Smooth muscle cell (in vitro differentiated cells): ENCODE measurements at regions not wholly inside any gene's neighbourhood (a gene's known extent, or its start where the extent isn't known, plus 50 kb on each side); places are given as distances from the start of the nearest gene placed in this dataset.

Experiments
- DNase-seq: peaks from one replicate; lab custom pipeline; 2025; ENCODE audit not compliant: unreplicated experiment; lab: John Stamatoyannopoulos, UW
- H2AFZ ChIP-seq: fragments of 200-600 bp; sonication (generic); 2 replicates; pipeline ENCODE4 v1.6.0; 2016; ENCODE audit warnings: antibody characterized with exemption, low read depth, mild to moderate bottlenecking
- H3F3A ChIP-seq: fragments of 200-600 bp; sonication (generic); 2 replicates; pipeline ENCODE4 v1.6.0; 2017; ENCODE audit warnings: antibody characterized with exemption, low read depth
- H3K27ac ChIP-seq: fragments of 200-600 bp; sonication (generic); 2 replicates; pipeline ENCODE4 v1.5.1; 2016; ENCODE audit warnings: low read depth, mild to moderate bottlenecking
- H3K27me3 ChIP-seq: fragments of 200-600 bp; sonication (generic); 2 replicates; pipeline ENCODE4 v1.6.1; 2016; ENCODE audit warnings: low read depth, mild to moderate bottlenecking
- H3K36me3 ChIP-seq: fragments of 200-600 bp; sonication (generic); 2 replicates; pipeline ENCODE4 v1.5.1; 2016; ENCODE audit warnings: low read depth
- H3K4me1 ChIP-seq: fragments of 200-600 bp; sonication (generic); 2 replicates; pipeline ENCODE4 v1.5.1; 2016; ENCODE audit warnings: low read depth
- H3K4me2 ChIP-seq: fragments of 200-600 bp; sonication (generic); 2 replicates; pipeline ENCODE4 v1.6.0; 2016; ENCODE audit warnings: mild to moderate bottlenecking
- H3K4me3 ChIP-seq: fragments of 200-600 bp; sonication (generic); 2 replicates; pipeline ENCODE4 v1.5.1; 2016; ENCODE audit warnings: mild to moderate bottlenecking
- H3K79me2 ChIP-seq: fragments of 200-600 bp; sonication (generic); 2 replicates; pipeline ENCODE4 v1.6.0; 2016; ENCODE audit warnings: low read depth, mild to moderate bottlenecking
- H3K9ac ChIP-seq: fragments of 200-600 bp; sonication (generic); 2 replicates; pipeline ENCODE4 v1.6.0; 2016; ENCODE audit warnings: low read depth
- H3K9me3 ChIP-seq: fragments of 200-600 bp; sonication (generic); replicated peaks from 2 replicates; pipeline ENCODE4 v1.5.1; 2016; ENCODE audit warnings: low read depth
- H4K20me1 ChIP-seq: fragments of 200-600 bp; sonication (generic); 2 replicates; pipeline ENCODE4 v1.6.0; 2016; ENCODE audit warnings: low read depth
- CTCF ChIP-seq: fragments of 200-600 bp; sonication (generic); IDR thresholded peaks from 2 replicates; pipeline ENCODE4 v1.5.1; 2017; ENCODE audit warnings: borderline replicate concordance, mild to moderate bottlenecking, antibody characterized with exemption; ENCODE audit not compliant: insufficient read depth, poor library complexity, severe bottlenecking
- whole genome bisulfite sequencing: methylation state at CpG from one replicate; pipeline ENCODE4 v1.1.7; 2016; ENCODE audit warnings: low lambda C conversion rate; 5-methylcytosine and 5-hydroxymethylcytosine counted together

DNA sequence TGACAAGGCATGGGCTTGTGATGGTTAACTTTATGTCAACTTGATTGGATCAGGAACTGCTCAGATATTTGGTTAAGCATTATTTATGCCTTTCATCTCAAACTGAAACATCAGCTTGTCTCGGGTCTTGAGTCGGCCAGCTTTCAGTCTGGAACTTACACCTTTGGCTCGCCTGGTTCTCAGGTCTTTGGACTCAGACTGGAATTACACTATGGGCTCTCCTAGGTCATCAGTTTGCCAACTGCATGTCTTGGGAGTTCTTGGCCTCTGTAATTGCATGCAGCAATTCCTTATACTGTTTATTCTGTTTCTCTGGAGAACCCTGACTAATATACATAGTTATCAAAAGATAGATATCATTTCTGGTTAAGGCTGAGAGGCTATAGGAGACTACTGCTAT is 653.7 kb downstream of the ADGRL2 start:
- Histone ChIP-seq H3K9ac (no peak overlapping the region), H3K9me3 (no peaks in the 10 kb centered on the region), H3K36me3 (no peaks in the 10 kb centered on the region), H3K27me3 (no peaks in the 10 kb centered on the region), H3K79me2 (no peaks in the 10 kb centered on the region), H4K20me1 (no peaks in the 10 kb centered on the region), H3F3A (no peaks in the 10 kb centered on the region), H2AFZ (no peak overlapping the region), H3K27ac (no peak overlapping the region), H3K4me1 (no peaks in the 10 kb centered on the region), H3K4me3 (no peak overlapping the region), H3K4me2 (no peak overlapping the region)
- DNase-seq: no peak
- no peak for TF ChIP-seq CTCF
- WGBS: 96% methylated on average over 3 of the region's 3 CpGs

DNA sequence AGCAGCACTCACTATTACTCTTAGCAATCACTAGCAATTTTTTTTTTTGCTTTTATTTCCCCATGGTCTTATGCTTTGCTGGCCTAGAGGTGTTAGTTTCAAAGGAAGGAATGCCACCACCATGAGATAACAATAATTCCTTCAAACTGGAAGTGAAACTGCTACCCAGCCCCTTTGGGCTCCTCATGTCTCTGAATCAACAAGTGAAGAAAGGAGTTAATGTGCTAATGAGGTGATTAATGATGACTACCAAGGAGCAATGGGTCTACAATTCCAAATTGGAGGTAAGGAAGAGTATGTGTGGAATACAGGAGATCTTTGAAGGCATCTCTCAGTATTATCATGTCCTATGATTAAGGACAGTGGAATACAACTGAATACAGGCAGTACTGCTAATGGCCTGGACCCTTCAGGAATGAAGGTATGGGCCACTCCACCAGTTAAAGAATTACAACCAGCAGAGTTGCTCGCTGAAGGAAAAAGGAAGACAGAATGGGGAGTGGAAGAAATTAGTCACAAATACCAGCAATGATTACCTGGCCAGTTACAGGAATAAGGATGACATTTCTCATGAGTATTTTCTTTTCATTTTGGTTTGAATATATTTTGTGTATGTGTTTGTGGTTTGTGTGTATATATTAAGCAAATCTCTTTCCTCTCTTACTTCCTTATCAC is 652.9 kb downstream of the ADGRL2 start:
- TF ChIP-seq CTCF: no peak
- DNase-seq: no peak
- no peaks in the 10 kb centered on the region for H3K79me2 ChIP-seq
- no peaks in the 10 kb centered on the region for H3K4me1 ChIP-seq
- no peak overlapping the region for H3K4me3 ChIP-seq
- no peaks in the 10 kb centered on the region for H3F3A ChIP-seq
- H3K9me3 ChIP-seq: no peaks in the 10 kb centered on the region
- no peak overlapping the region for H3K4me2 ChIP-seq
- 67% methylated on average over 1 of the region's 1 CpG for WGBS
- H2AFZ ChIP-seq: no peak overlapping the region
- H3K27ac ChIP-seq: no peak overlapping the region
- no peaks in the 10 kb centered on the region for H3K36me3 ChIP-seq
- no peaks in the 10 kb centered on the region for H4K20me1 ChIP-seq
- no peak overlapping the region for H3K9ac ChIP-seq
- H3K27me3 ChIP-seq: no peaks in the 10 kb centered on the region

GRCh38 chr1:82452096-82452495 is 651.4 kb downstream of the ADGRL2 start:
- no peak overlapping the region for H3K27ac ChIP-seq
- H4K20me1 ChIP-seq: no peaks in the 10 kb centered on the region
- no peaks in the 10 kb centered on the region for H3K79me2 ChIP-seq
- no peaks in the 10 kb centered on the region for H3F3A ChIP-seq
- no peak overlapping the region for H2AFZ ChIP-seq
- H3K36me3 ChIP-seq: no peaks in the 10 kb centered on the region
- no peaks in the 10 kb centered on the region for H3K4me1 ChIP-seq
- H3K4me2 ChIP-seq: no peak overlapping the region
- H3K9ac ChIP-seq: no peak overlapping the region
- H3K27me3 ChIP-seq: no peaks in the 10 kb centered on the region
- TF ChIP-seq CTCF: no peak
- H3K9me3 ChIP-seq: no peaks in the 10 kb centered on the region
- H3K4me3 ChIP-seq: no peak overlapping the region
- no peak for DNase-seq

DNA sequence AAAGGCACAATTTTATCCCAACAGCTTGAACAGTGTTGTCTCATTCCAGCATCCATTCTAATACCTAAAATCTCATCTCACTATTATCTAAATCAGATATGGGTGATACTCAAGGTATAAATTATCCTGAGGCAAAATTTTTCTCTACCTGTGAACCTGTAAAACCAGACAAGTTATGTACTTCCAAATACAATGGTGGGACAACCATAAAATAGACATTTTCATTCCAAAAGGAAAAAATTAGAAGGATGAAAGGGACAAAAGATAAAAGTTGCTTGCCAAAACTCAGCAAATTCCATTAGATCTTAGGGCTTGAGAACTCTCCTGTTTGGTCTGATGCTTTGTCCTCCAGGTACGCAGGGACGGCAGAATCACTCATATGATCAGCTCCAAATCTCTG is 650.5 kb downstream of the ADGRL2 start:
- Histone ChIP-seq H3K4me1 (no peaks in the 10 kb centered on the region), H3K27me3 (no peaks in the 10 kb centered on the region), H3K4me3 (no peak overlapping the region), H3F3A (no peaks in the 10 kb centered on the region), H2AFZ (no peak overlapping the region), H3K9ac (no peak overlapping the region), H3K36me3 (no peaks in the 10 kb centered on the region), H3K27ac (no peak overlapping the region), H3K4me2 (no peak overlapping the region), H4K20me1 (no peaks in the 10 kb centered on the region), H3K79me2 (no peaks in the 10 kb centered on the region), H3K9me3 (no peaks in the 10 kb centered on the region)
- no peak for TF ChIP-seq CTCF
- WGBS: 96% methylated on average over 2 of the region's 2 CpGs
- DNase-seq: no peak
